ENCODE measurements at regions not wholly inside any gene's neighbourhood (a gene's known extent, or its start where the extent isn't known, plus 50 kb on each side); places are given as distances from the start of the nearest gene placed in this dataset.

GRCh38 chr12:40575987-40576386, 116.3 kb upstream of the CNTN1 start:
- TF ChIP-seq CTCF (IDR thresholded peaks at IDR 0.05; ENCODE audit: insufficient read depth, low read length) (no peak), GABPA (IDR thresholded peaks at IDR 0.05; ENCODE audit: low read depth) (no peak)

Measured in HL-60 (cell line).